ENCODE measurements at regions not wholly inside any gene's neighbourhood (a gene's known extent, or its start where the extent isn't known, plus 50 kb on each side); places are given as distances from the start of the nearest gene placed in this dataset.
"Not testable (repeated sequence)": the region's sequence is repeated elsewhere in the genome, so short reads cannot be mapped to it uniquely, and the experiment has no call there.

- intact Hi-C loops (cut with DNase I) = no loop called here
- TF ChIP-seq POLR2A (IDR thresholded peaks at IDR 0.05) (no peak), POLR2AphosphoS5 (IDR thresholded peaks at IDR 0.05) (no peak)
- TF ChIP-seq, protein P1, sequence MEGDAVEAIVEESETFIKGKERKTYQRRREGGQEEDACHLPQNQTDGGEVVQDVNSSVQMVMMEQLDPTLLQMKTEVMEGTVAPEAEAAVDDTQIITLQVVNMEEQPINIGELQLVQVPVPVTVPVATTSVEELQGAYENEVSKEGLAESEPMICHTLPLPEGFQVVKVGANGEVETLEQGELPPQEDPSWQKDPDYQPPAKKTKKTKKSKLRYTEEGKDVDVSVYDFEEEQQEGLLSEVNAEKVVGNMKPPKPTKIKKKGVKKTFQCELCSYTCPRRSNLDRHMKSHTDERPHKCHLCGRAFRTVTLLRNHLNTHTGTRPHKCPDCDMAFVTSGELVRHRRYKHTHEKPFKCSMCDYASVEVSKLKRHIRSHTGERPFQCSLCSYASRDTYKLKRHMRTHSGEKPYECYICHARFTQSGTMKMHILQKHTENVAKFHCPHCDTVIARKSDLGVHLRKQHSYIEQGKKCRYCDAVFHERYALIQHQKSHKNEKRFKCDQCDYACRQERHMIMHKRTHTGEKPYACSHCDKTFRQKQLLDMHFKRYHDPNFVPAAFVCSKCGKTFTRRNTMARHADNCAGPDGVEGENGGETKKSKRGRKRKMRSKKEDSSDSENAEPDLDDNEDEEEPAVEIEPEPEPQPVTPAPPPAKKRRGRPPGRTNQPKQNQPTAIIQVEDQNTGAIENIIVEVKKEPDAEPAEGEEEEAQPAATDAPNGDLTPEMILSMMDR (IDR thresholded peaks at IDR 0.05) = no peak
- DNase-seq (ENCODE audit: low spot score) = no peak
- no peak overlapping the region for H3K4me3 ChIP-seq
- H3K9me3 ChIP-seq = no peaks in the 10 kb centered on the region
- no peaks in the 10 kb centered on the region for H3K4me1 ChIP-seq (replicated peaks)
- no peak overlapping the region for H3K27ac ChIP-seq
- H3K27me3 ChIP-seq (replicated peaks; ENCODE audit: insufficient read depth) = no peaks in the 10 kb centered on the region
- 0% methylated on average over 1 of the region's 1 CpG for WGBS
- H3K36me3 ChIP-seq = no peaks in the 10 kb centered on the region
Observed at GRCh38 chr6:48535582-48536009, 424.6 kb upstream of the PTCHD4 start.

DNA sequence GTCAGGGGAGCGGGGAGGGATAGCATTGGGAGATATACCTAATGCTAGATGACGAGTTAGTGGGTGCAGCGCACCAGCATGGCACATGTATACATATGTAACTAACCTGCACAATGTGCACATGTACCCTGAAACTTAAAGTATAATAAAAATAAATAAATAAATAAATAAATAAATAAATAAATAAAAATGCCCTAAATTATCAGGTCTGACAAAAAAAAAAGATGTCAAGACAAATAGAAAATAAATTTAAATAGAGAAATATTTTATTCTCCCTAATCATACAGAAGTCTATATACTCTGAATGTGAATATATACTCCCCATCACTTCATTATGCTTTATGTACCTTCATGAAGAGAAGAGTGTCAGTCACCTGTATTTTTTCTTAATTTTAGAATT lies 420.0 kb upstream of the PTCHD4 start:
- H3K4me1 ChIP-seq (replicated peaks); H3K4me3 ChIP-seq; DNase-seq (ENCODE audit: low spot score); H3K9me3 ChIP-seq; H3K27me3 ChIP-seq (replicated peaks; ENCODE audit: insufficient read depth); H3K36me3 ChIP-seq; intact Hi-C loops (cut with DNase I); H3K27ac ChIP-seq: not testable (repeated sequence)
- 93% methylated on average over 3 of the region's 3 CpGs for WGBS

DNA sequence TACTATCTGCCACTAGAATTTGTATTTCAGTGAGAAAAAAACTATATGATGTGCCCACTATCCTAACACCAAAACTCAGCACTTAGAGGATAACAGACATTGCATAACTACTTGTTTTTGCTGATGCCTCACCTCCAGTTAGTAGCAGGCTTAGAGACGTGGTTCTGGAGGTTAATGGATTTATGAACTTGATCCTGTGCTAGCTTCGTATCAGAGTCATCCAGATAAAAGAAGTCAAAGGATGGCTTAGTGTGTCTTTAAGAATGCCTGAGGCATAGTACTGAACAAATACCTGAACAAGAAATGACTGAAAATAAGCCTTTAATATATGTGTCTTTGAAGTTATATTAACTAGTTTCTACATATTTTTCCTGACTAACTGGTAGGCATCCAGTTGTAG lies 414.9 kb upstream of the PTCHD4 start:
- H3K4me1 ChIP-seq (replicated peaks) = no peaks in the 10 kb centered on the region
- TF ChIP-seq, protein P1 (IDR thresholded peaks at IDR 0.05) = no peak
- no peak for TF ChIP-seq POLR2A (IDR thresholded peaks at IDR 0.05)
- TF ChIP-seq POLR2AphosphoS5 (IDR thresholded peaks at IDR 0.05) = no peak
- no peaks in the 10 kb centered on the region for H3K36me3 ChIP-seq
- 49% methylated on average over 2 of the region's 2 CpGs for WGBS
- no peak overlapping the region for H3K4me3 ChIP-seq
- H3K9me3 ChIP-seq = no peaks in the 10 kb centered on the region
- H3K27ac ChIP-seq = no peak overlapping the region
- intact Hi-C loops (cut with DNase I) = no loop called here
- no peak for DNase-seq (ENCODE audit: low spot score)
- H3K27me3 ChIP-seq (replicated peaks; ENCODE audit: insufficient read depth) = no peaks in the 10 kb centered on the region

DNA sequence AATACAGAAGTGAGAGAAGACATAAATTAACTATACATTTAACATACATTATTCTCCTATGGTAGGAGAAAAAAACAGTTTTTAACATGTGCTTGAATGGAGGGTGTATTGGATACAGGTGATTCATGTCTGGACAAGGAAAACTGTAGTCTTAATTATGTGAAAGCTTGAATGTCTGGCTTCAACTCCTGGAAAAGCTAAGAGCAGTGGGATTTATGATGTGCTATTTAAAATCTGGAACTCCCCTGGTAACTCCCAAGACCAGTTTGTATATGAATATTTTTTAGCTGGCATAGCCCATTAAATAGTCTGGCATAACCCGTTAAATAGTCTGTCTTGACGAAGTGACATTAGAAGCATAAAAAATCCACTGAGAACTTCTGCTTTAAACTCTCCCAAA lies 410.0 kb upstream of the PTCHD4 start:
- Histone ChIP-seq H3K4me3 (no peak overlapping the region), H3K27me3 (replicated peaks; ENCODE audit: insufficient read depth) (no peaks in the 10 kb centered on the region), H3K4me1 (replicated peaks) (no peaks in the 10 kb centered on the region), H3K27ac (no peak overlapping the region), H3K9me3 (no peaks in the 10 kb centered on the region), H3K36me3 (no peaks in the 10 kb centered on the region)
- 12% methylated on average over 2 of the region's 2 CpGs for WGBS
- TF ChIP-seq, protein P1 (IDR thresholded peaks at IDR 0.05) = no peak
- TF ChIP-seq POLR2A (IDR thresholded peaks at IDR 0.05) = no peak
- TF ChIP-seq POLR2AphosphoS5 (IDR thresholded peaks at IDR 0.05) = no peak
- intact Hi-C loops (cut with DNase I) = no loop called here
- DNase-seq (ENCODE audit: low spot score) = no peak

DNA sequence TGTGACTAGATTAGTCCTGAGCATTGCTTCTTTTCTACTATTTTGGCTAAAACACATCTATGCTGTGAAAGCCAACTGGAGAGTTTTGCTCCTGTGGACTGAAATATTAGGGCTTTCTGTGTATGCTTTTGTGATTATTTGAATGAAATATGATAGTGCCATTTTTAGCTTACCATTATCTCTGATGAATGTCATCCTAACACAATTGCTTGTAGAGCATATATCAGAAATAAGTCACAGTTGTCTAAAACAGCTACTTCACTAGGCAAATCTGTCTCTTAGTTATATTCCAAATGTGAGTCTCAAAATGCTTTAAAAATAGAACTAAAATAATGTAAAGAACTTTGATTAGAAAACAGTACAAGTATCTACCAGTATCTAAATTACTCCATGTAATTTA lies 401.4 kb upstream of the PTCHD4 start:
- Histone ChIP-seq H3K27me3 (replicated peaks; ENCODE audit: insufficient read depth) (no peaks in the 10 kb centered on the region), H3K4me3 (no peak overlapping the region), H3K27ac (no peak overlapping the region), H3K9me3 (no peaks in the 10 kb centered on the region), H3K4me1 (replicated peaks) (no peaks in the 10 kb centered on the region), H3K36me3 (no peaks in the 10 kb centered on the region)
- TF ChIP-seq, protein P1 (IDR thresholded peaks at IDR 0.05) = no peak
- TF ChIP-seq POLR2AphosphoS5 (IDR thresholded peaks at IDR 0.05) = no peak
- no peak for TF ChIP-seq POLR2A (IDR thresholded peaks at IDR 0.05)
- intact Hi-C loops (cut with DNase I) = no loop called here
- no peak for DNase-seq (ENCODE audit: low spot score)

All from prostate gland (tissue), 2 donors.